Neuron (in vitro differentiated cells): ENCODE measurements at regions not wholly inside any gene's neighbourhood (a gene's known extent, or its start where the extent isn't known, plus 50 kb on each side); places are given as distances from the start of the nearest gene placed in this dataset.
"Not testable (repeated sequence)": the region's sequence is repeated elsewhere in the genome, so short reads cannot be mapped to it uniquely, and the experiment has no call there.

Source experiments
- H2AFZ ChIP-seq: one replicate; pipeline ENCODE4 v1.6.1; 2013; ENCODE audit warnings: low read depth, mild to moderate bottlenecking, inconsistent platforms, low read length, moderate library complexity
- H3K27me3 ChIP-seq: one replicate; pipeline ENCODE4 v1.6.1; 2013; ENCODE audit warnings: low read length; ENCODE audit not compliant: insufficient read depth
- H3K36me3 ChIP-seq: one replicate; pipeline ENCODE4 v1.6.1; 2013; ENCODE audit warnings: low read length; ENCODE audit not compliant: insufficient read depth
- H3K4me1 ChIP-seq: one replicate; pipeline ENCODE4 v1.6.1; 2013; ENCODE audit warnings: low read length; ENCODE audit not compliant: insufficient read depth
- H3K4me3 ChIP-seq: 2 replicates; pipeline ENCODE4 v1.5.1; 2013; ENCODE audit warnings: mild to moderate bottlenecking, low read length, moderate library complexity
- H3K9me3 ChIP-seq: one replicate; pipeline ENCODE4 v1.6.1; 2013; ENCODE audit warnings: low read length

DNA sequence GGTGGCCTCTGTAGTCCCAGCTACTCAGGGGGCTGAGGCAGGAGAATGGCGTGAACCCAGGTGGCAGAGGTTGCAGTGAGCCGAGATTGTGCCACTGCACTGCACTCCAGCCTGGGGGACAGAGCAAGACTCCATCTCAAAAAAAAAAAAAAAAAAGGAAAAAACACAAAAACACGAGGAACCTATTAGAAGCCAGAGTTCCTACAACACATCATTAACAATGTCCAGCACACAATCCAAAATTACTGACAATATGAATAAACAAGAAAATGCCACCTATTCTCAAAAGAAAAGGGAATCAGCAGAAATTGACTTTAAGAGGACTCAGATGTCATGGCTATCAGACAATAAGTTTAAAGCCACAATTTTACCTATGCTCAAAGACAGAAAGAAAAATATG lies 57.3 kb upstream of the HS3ST3A1 start:
- not testable (repeated sequence) for H3K36me3 ChIP-seq, H3K9me3 ChIP-seq, H2AFZ ChIP-seq, H3K4me1 ChIP-seq, H3K27me3 ChIP-seq, H3K4me3 ChIP-seq

GRCh38 chr17:13665872-13666635 lies 64.3 kb upstream of the HS3ST3A1 start:
- Histone ChIP-seq H3K9me3 (peaks cover 12% of the 10 kb centered on the region), H3K4me1 (peaks cover 3% of the 10 kb centered on the region), H3K4me3 (no peak overlapping the region), H2AFZ (no peak overlapping the region), H3K27me3 (no peaks in the 10 kb centered on the region), H3K36me3 (no peaks in the 10 kb centered on the region)

- H3K4me3 ChIP-seq: no peak overlapping the region
These were observed 69.6 kb upstream of the HS3ST3A1 start for GRCh38 chr17:13671341-13671740.

GRCh38 chr17:13671771-13672170 lies 70.0 kb upstream of the HS3ST3A1 start:
- no peaks in the 10 kb centered on the region for H3K27me3 ChIP-seq
- H3K36me3 ChIP-seq: no peaks in the 10 kb centered on the region
- H3K4me1 ChIP-seq: no peaks in the 10 kb centered on the region
- no peak overlapping the region for H3K4me3 ChIP-seq
- H2AFZ ChIP-seq: no peak overlapping the region
- H3K9me3 ChIP-seq: peaks cover 15% of the 10 kb centered on the region

More at GRCh38 chr17:13671341-13671740, 69.6 kb upstream of the HS3ST3A1 start:
- H3K27me3 ChIP-seq: no peaks in the 10 kb centered on the region
- H3K36me3 ChIP-seq: no peaks in the 10 kb centered on the region
- peaks cover 15% of the 10 kb centered on the region for H3K9me3 ChIP-seq
- H2AFZ ChIP-seq: no peak overlapping the region
- no peaks in the 10 kb centered on the region for H3K4me1 ChIP-seq

- no peaks in the 10 kb centered on the region for H3K27me3 ChIP-seq
- no peaks in the 10 kb centered on the region for H3K9me3 ChIP-seq
- no peak overlapping the region for H3K4me3 ChIP-seq
These were observed 76.6 kb upstream of the HS3ST3A1 start for GRCh38 chr17:13678361-13678760.

DNA sequence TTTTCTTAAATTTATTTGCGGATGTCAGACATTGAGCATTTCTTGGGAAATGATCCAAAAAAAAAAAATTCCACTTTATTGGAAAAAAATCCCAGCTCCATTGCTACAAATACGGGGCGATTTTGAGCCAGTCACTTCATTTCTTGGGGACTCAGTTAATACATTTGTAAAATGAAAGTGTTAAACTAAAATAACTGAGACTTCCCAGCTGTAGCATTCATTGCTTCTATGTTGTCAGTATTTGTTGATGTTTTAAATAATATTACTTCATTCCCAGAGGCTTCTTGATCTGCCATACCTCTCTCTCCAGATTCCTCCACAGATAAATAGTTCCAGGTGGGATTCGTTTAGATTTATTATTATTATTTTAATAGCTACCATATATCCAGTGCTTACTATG lies 77.1 kb upstream of the HS3ST3A1 start:
- Histone ChIP-seq H3K4me1 (no peaks in the 10 kb centered on the region), H3K27me3 (no peaks in the 10 kb centered on the region), H3K36me3 (no peaks in the 10 kb centered on the region), H3K4me3 (no peak overlapping the region), H2AFZ (no peak overlapping the region), H3K9me3 (no peaks in the 10 kb centered on the region)

More at GRCh38 chr17:13678361-13678760, 76.6 kb upstream of the HS3ST3A1 start:
- H3K4me1 ChIP-seq: no peaks in the 10 kb centered on the region
- no peak overlapping the region for H2AFZ ChIP-seq
- H3K36me3 ChIP-seq: no peaks in the 10 kb centered on the region

DNA sequence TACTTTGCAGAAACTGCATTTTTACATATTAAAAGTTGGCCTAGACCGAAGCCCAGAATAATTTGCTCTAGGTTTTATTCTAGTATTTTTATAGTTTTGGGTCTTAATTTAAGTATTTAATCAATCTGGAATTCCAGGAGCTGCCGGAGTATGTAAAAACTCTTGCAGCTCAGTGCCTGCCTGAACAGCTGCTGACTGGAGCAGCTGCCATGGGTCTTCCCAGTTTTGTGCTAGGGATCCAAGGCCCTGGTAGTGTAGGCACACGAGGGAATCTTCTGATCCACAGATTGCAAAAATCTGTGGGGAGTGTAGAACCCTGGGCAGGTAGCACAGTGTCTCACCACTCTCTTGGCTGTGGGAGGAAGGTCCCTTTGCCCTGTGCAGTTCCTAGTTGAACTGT lies 87.0 kb upstream of the HS3ST3A1 start:
- Histone ChIP-seq H3K9me3 (no peaks in the 10 kb centered on the region), H3K36me3 (no peaks in the 10 kb centered on the region), H3K4me3 (no peak overlapping the region), H2AFZ (no peak overlapping the region), H3K4me1 (no peaks in the 10 kb centered on the region), H3K27me3 (no peaks in the 10 kb centered on the region)

DNA sequence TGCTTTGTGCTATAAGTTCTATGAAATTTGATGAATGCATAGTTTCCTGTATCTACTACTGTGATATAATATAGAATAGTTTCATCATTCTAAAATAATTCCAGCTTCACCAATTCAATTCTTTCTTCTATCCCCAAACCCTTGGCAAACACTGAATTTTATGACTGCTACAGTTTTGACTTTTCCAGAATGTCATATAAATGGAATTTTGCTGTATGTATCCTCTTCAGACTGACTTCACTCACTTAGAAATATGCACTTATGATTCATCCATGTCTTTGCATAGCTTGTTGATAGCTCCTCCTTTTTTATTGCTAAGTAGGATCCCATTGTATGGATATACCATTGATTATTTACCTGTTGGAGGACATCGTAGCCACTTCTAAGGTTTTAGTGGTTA lies 89.1 kb upstream of the HS3ST3A1 start:
- no peak overlapping the region for H2AFZ ChIP-seq
- no peaks in the 10 kb centered on the region for H3K27me3 ChIP-seq
- H3K9me3 ChIP-seq: no peaks in the 10 kb centered on the region
- H3K36me3 ChIP-seq: no peaks in the 10 kb centered on the region
- no peak overlapping the region for H3K4me3 ChIP-seq
- H3K4me1 ChIP-seq: no peaks in the 10 kb centered on the region

DNA sequence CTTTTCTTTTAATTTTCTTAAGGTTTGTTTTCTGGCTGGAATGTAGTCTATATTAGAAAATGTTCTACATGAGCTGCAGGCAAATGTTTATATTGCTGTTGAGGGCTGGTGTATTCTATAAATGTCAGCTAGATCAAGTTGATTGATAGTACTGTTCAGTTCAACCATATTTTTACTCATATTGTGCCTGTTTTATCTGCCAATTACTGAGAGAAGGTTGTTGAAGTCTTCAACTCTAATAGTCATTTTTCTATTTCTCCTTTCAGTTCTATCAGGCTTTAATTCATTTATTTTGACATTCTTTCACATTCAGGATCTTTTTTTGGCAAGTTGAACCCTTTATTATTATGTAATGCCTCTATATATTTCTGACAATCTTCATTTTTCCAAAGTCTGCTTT lies 93.2 kb upstream of the HS3ST3A1 start:
- Histone ChIP-seq H3K36me3 (no peaks in the 10 kb centered on the region), H3K27me3 (no peaks in the 10 kb centered on the region), H3K4me3 (no peak overlapping the region), H2AFZ (no peak overlapping the region), H3K9me3 (no peaks in the 10 kb centered on the region), H3K4me1 (no peaks in the 10 kb centered on the region)

- Histone ChIP-seq H3K9me3 (no peaks in the 10 kb centered on the region), H3K4me3 (no peak overlapping the region), H2AFZ (no peak overlapping the region), H3K4me1 (no peaks in the 10 kb centered on the region), H3K36me3 (no peaks in the 10 kb centered on the region), H3K27me3 (no peaks in the 10 kb centered on the region)
These were observed 97.1 kb upstream of the HS3ST3A1 start for GRCh38 chr17:13698832-13699231.

- no peaks in the 10 kb centered on the region for H3K9me3 ChIP-seq
- H3K27me3 ChIP-seq: no peaks in the 10 kb centered on the region
- no peaks in the 10 kb centered on the region for H3K36me3 ChIP-seq
- no peak overlapping the region for H3K4me3 ChIP-seq
- no peaks in the 10 kb centered on the region for H3K4me1 ChIP-seq
- H2AFZ ChIP-seq: no peak overlapping the region
These were observed 97.5 kb upstream of the HS3ST3A1 start for GRCh38 chr17:13699261-13699660.

GRCh38 chr17:13702266-13702665 lies 100.5 kb upstream of the HS3ST3A1 start:
- Histone ChIP-seq H3K27me3 (no peaks in the 10 kb centered on the region), H3K36me3 (no peaks in the 10 kb centered on the region), H3K4me1 (no peaks in the 10 kb centered on the region), H2AFZ (no peak overlapping the region), H3K4me3 (no peak overlapping the region), H3K9me3 (no peaks in the 10 kb centered on the region)

DNA sequence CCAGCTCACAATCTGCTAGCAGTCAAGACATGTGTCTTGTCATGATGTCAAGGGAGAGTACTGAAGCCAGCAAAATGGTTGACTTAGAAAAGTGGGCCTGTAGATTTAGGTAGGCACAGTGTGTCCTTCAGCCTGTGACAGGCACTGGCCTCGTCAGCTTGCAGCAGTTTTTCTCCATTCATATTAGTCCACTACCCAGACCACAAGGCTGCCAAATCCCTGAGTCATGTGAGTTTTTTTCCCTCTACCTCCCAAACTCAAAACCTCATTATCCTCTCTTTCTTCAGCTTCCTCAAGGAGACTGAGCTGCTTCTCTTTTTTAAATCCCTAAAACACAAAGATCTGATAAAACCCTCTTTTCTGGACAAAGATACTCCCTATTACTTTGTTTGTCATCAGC lies 102.6 kb upstream of the HS3ST3A1 start:
- Histone ChIP-seq H3K27me3 (no peaks in the 10 kb centered on the region), H2AFZ (no peak overlapping the region), H3K4me1 (no peaks in the 10 kb centered on the region), H3K4me3 (no peak overlapping the region), H3K9me3 (no peaks in the 10 kb centered on the region), H3K36me3 (no peaks in the 10 kb centered on the region)

DNA sequence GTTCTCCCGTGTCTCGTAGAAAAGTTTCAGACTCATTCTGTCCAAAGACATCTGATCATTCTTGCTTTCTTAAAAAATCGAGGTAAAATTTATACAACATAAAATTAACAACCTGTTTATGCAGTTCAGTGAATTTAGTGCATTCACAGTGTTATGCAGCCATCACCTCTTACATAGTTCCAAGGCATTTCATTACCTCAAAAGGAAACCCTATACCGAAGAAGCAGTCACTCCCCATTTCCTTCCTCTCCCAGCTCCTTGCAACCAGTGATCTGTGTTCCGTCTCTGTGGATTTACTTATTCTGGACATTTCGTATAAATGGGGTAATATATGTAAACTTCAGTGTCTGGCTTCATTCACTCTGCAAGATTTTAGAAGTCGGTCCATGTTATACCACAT lies 103.5 kb upstream of the HS3ST3A1 start:
- no peaks in the 10 kb centered on the region for H3K4me1 ChIP-seq
- H3K36me3 ChIP-seq: no peaks in the 10 kb centered on the region
- H2AFZ ChIP-seq: no peak overlapping the region
- H3K9me3 ChIP-seq: no peaks in the 10 kb centered on the region
- no peak overlapping the region for H3K4me3 ChIP-seq
- H3K27me3 ChIP-seq: no peaks in the 10 kb centered on the region
